GM12872 (cell line): ENCODE measurements at regions not wholly inside any gene's neighbourhood (a gene's known extent, or its start where the extent isn't known, plus 50 kb on each side); places are given as distances from the start of the nearest gene placed in this dataset.

Experiments used
- TF ChIP-seq, protein P1 (sequence below): IDR thresholded peaks from 3 replicates; pipeline ENCODE4 v1.5.1; 2011; ENCODE audit warnings: low read depth, mild to moderate bottlenecking, low read length, moderate library complexity; ENCODE audit not compliant: insufficient read depth

DNA sequence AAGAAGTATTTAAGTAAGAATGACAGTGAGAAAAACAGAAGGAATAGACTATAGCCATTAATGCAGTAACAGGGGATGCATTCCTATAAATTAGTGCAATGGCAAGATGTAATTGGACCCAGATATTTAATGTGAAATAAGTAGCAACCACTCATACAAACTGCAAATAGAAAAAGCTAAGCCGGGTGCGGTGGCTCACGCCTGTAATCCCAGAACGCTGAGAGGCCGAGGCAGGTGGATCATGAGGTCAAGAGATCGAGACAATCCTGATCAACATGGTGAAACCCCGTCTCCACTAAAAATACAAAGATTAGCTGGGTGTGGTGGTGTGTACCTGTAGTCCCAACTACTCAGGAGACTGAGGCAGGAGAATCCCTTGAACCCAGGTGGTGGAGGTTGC is 845.8 kb downstream of the PDHA2 start:
- TF ChIP-seq, protein P1, sequence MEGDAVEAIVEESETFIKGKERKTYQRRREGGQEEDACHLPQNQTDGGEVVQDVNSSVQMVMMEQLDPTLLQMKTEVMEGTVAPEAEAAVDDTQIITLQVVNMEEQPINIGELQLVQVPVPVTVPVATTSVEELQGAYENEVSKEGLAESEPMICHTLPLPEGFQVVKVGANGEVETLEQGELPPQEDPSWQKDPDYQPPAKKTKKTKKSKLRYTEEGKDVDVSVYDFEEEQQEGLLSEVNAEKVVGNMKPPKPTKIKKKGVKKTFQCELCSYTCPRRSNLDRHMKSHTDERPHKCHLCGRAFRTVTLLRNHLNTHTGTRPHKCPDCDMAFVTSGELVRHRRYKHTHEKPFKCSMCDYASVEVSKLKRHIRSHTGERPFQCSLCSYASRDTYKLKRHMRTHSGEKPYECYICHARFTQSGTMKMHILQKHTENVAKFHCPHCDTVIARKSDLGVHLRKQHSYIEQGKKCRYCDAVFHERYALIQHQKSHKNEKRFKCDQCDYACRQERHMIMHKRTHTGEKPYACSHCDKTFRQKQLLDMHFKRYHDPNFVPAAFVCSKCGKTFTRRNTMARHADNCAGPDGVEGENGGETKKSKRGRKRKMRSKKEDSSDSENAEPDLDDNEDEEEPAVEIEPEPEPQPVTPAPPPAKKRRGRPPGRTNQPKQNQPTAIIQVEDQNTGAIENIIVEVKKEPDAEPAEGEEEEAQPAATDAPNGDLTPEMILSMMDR = no peak

DNA sequence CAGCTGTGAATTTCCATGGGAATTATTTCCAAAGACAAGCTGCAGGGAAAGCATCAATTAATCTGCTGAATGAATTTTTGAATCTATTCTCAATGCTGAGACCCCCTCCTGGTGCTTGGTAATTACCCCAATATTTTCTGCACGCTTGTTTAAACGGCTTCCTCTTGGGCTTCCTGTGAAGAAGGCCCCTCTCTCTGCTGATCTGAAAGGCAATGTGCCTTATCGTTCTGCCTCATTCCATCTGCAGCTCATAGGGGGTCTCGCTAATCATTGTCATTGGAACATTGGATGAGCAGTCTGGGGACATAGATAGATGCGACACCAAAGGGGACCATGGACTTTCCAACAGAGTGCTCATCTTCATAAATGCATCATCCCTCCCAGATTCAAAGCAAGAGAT is 851.6 kb downstream of the PDHA2 start:
- TF ChIP-seq, protein P1 = no peak

DNA sequence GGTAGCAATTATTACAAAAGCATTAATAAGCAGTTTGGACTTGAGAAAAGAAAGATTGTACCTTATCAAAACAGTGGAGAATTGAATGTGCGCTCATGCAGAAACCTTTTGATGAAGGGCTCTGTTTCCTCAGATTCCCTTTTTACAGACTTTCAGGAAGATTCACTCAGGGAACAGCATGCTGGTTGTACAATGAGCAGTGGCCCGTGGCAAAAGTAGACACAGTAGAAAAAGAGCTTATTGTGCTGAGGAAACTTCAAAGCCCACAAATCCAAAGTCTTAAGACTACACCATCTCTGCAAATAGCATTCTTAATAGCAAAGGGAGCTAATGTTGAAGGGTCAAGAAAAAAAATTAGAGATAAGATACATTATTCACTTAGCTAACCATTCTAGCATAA is 858.9 kb downstream of the PDHA2 start:
- TF ChIP-seq, protein P1 = no peak

DNA sequence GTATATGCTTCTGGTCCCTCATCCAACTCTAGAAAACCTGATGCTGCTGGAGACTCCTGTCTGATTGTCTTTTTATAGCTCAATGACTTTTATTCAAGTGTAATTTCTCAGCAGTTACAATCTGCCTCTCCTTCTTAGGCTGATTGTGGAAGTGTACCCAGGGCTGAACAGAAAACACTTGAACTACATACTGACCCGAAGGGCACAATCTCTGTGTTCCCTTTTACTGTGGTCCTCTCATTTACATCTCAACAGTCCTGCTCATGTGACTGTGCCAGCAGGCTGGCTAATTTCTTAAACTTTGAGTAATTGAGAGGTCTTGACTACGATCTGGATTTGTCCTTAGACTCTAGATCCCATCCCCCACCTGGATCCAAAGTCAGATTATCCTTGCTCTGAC is 863.4 kb downstream of the PDHA2 start:
- TF ChIP-seq, protein P1 = no peak

DNA sequence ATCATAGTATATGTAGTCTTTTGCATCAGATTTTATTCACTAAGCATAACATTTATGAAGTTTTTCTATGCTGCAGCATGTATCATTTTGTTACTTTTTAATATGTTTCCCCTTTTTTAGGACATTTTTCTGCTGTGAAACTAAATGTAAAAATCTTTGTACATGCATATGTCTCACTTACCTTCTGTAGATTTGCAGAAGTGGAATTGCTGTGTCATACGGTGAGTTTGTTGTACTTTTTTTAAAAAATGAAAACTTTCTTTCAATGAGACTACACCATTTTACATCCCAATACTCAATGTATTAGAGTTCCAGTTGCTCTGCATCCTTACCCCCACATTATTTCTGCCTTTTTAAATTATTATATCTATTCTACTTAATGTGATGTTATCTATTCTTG is 868.9 kb downstream of the PDHA2 start:
- TF ChIP-seq, protein P1 = no peak

DNA sequence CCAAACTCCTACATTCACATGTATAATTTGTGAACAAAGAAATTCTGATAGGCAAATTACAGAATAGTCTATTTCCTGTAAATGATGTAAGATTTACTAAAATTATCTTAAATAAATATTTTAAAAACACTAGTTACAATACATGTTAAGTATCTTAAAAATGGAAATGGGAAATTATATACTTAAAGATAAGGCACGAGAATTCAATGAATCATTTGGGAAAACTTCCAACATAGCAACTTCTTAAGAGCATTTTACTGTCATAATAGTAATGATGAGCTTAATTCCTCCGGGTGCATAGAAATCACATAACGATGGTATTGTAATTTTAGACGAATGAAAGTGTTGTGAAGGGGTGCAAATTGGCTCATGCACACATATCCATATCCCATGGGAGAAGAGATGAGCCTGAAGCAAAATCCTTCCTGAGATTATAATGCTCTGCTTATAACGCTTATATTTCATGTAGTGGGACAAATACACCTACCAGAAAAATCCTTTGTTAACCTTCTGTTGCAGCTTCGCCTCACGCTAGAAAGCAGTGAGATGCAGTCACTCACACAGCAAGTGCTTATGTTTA is 873.5 kb downstream of the PDHA2 start:
- TF ChIP-seq, protein P1 = no peak

DNA sequence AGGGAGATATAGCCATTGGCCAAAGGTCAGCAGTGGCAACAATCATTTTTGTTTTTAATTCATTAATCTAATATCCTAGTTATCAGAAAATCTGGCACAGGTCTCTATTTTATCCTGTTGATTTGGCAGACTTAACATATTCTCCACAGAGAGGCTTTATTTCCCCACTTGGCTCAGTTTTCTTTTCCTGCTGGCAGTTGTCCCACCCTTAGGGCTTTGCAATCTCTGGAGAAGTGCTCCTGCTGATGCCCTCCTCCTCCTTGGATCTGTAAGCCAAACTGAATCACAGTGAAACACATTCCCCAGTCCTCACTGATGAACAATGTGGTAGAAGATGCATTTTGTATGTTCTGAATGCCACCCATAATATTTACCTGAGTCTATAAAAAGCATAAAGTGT is 889.7 kb downstream of the PDHA2 start:
- TF ChIP-seq, protein P1 = no peak

DNA sequence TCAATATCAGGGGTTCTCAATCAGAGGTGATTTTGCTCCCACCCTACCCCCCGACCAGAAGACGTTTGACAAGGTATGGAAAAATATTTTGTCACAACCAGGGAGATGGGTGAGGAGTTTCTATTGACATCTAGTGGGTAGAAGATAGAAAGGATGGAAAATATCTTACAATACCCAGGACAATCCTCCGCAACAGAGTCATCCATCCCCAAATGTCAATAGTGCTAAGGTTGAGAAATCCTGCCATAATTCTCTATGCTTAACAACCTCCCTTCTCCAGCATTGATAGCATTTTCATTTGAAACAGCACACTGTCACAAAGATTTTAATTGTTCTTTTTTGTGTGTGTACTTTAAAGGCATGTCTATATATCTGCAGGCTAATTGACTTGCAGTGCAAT is 890.5 kb downstream of the PDHA2 start:
- TF ChIP-seq, protein P1 = no peak
